RWPE2 (cell line): ENCODE measurements at regions not wholly inside any gene's neighbourhood (a gene's known extent, or its start where the extent isn't known, plus 50 kb on each side); places are given as distances from the start of the nearest gene placed in this dataset.

Experiments used
- ATAC-seq: fragments of 200-7000 bp; cut with Tn5 transposase; 3 replicates; pipeline ENCODE4 v1.9.1; 2021; ENCODE audit warnings: low read depth
- DNase-seq: peaks from one replicate; pipeline ENCODE4 v3.0.0-alpha.2; 2020; ENCODE audit warnings: low spot score
- H3K27ac ChIP-seq: fragments of 450-650 bp; 2 replicates; pipeline ENCODE4 v1.5.1; 2017; ENCODE audit warnings: mild to moderate bottlenecking; ENCODE audit not compliant: poor library complexity, severe bottlenecking
- H3K27me3 ChIP-seq: fragments of 250-450 bp; sonication (Bioruptor Pico); 2 replicates; pipeline ENCODE4 v1.5.1; 2021; ENCODE audit warnings: mild to moderate bottlenecking, moderate library complexity; ENCODE audit not compliant: insufficient read depth, poor library complexity, severe bottlenecking
- H3K36me3 ChIP-seq: fragments of 250-450 bp; sonication (Bioruptor Pico); 2 replicates; pipeline ENCODE4 v1.5.1; 2020; ENCODE audit warnings: low read depth, mild to moderate bottlenecking, moderate library complexity
- H3K4me1 ChIP-seq: fragments of 250-450 bp; sonication (Bioruptor Pico); 2 replicates; pipeline ENCODE4 v1.5.1; 2021; ENCODE audit warnings: mild to moderate bottlenecking, moderate library complexity; ENCODE audit not compliant: insufficient read depth, poor library complexity, severe bottlenecking
- H3K4me3 ChIP-seq: fragments of 250-450 bp; sonication (Bioruptor Pico); 2 replicates; pipeline ENCODE4 v1.5.1; 2021; ENCODE audit warnings: mild to moderate bottlenecking, moderate library complexity; ENCODE audit not compliant: severe bottlenecking
- H3K9me3 ChIP-seq: fragments of 250-450 bp; sonication (Bioruptor Pico); 2 replicates; pipeline ENCODE4 v1.5.1; 2021; ENCODE audit warnings: mild to moderate bottlenecking, moderate library complexity; ENCODE audit not compliant: severe bottlenecking
- TF ChIP-seq, protein P1 (sequence below): fragments of 450-650 bp; IDR thresholded peaks from one replicate; pipeline ENCODE4 v1.5.1; 2017; ENCODE audit warnings: mild to moderate bottlenecking, moderate library complexity; ENCODE audit not compliant: poor library complexity, severe bottlenecking

DNA sequence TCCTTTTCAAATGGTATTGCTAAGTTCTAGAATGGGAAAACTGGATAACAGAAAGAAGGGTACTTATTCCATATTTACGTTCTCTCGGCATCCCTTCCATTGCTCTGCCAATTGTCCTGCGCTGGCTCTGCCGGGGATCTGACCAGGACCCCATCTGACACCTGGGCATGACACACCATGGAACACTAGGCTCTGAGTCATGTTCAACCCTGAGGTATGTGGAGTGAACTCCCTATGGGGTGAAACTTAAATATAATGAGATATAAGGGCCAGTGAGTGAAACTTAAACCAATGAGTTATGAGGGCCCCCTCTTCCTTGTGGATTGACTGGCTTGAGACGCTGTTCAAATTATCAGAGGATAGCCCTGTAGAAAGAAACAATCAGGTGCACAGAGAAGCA, 55.1 kb upstream of the ZEB1 start:
- no peaks in the 10 kb centered on the region for H3K9me3 ChIP-seq
- no peak for ATAC-seq
- H3K27ac ChIP-seq, result no peak overlapping the region
- TF ChIP-seq, protein P1, sequence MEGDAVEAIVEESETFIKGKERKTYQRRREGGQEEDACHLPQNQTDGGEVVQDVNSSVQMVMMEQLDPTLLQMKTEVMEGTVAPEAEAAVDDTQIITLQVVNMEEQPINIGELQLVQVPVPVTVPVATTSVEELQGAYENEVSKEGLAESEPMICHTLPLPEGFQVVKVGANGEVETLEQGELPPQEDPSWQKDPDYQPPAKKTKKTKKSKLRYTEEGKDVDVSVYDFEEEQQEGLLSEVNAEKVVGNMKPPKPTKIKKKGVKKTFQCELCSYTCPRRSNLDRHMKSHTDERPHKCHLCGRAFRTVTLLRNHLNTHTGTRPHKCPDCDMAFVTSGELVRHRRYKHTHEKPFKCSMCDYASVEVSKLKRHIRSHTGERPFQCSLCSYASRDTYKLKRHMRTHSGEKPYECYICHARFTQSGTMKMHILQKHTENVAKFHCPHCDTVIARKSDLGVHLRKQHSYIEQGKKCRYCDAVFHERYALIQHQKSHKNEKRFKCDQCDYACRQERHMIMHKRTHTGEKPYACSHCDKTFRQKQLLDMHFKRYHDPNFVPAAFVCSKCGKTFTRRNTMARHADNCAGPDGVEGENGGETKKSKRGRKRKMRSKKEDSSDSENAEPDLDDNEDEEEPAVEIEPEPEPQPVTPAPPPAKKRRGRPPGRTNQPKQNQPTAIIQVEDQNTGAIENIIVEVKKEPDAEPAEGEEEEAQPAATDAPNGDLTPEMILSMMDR, result no peak
- DNase-seq, result no peak
- no peaks in the 10 kb centered on the region for H3K36me3 ChIP-seq
- H3K4me3 ChIP-seq, result no peak overlapping the region
- no peaks in the 10 kb centered on the region for H3K27me3 ChIP-seq
- H3K4me1 ChIP-seq, result no peaks in the 10 kb centered on the region

DNA sequence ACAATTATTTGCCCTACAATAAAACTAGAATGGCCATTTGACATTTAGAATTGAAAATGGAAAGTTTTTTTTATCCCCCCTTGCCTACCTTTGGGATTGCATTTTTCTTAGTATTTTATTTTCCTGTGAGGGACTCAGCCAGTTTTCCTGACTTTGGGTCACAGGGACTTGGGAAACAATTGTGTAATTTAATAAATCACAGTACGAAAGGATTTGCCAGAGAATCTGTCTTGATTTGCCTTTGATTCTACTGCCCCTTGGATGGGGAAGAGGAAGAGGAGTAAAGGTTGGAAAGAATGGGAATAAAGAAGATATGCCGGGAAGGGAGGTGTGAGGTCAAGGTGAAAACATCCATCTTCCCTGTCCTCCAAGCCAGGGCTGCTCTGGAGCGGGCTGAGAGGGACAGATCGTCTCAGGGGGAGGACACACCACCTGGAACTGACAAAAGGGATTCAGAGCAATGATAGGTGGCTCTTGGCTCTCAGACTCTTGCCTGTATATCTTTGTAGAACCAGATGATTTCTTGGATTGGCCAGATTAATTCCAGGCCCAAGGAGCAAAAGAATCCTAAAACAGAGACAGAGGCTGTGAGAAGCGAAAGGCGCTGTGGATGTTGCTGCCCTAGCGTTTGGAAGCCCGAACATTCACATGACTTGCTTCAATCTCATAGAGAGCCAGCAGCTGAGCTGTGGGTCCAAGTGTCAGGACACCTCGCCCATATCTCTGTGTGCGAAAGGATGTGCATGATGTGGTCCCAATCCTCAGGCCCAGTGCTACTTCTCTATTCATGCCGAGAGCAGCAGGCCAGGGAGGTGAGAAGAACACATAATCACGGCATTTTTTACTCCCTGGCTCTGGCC, 50.3 kb upstream of the ZEB1 start:
- Histone ChIP-seq H3K27ac (no peak overlapping the region), H3K36me3 (no peaks in the 10 kb centered on the region)
- TF ChIP-seq, protein P1, result no peak

More for the DNA sequence above, 50.3 kb upstream of the ZEB1 start:
- Histone ChIP-seq H3K4me3 (no peak overlapping the region), H3K9me3 (no peaks in the 10 kb centered on the region), H3K27me3 (no peaks in the 10 kb centered on the region), H3K4me1 (no peaks in the 10 kb centered on the region)
- no peak for DNase-seq
- no peak for ATAC-seq
